SH-SY5Y (cell line): ENCODE measurements at regions not wholly inside any gene's neighbourhood (a gene's known extent, or its start where the extent isn't known, plus 50 kb on each side); places are given as distances from the start of the nearest gene placed in this dataset.

Experiments
- GATA2 ChIP-seq: IDR thresholded peaks from 2 replicates; pipeline ENCODE4 v1.6.1; 2011; ENCODE audit warnings: mild to moderate bottlenecking, low read depth, low read length
- GATA3 ChIP-seq: IDR thresholded peaks from 2 replicates; pipeline ENCODE4 v1.6.1; 2011; ENCODE audit warnings: low read depth, mild to moderate bottlenecking, low read length, moderate library complexity

GRCh38 chr10:43825984-43826383 is 177.3 kb upstream of the ZNF32 start:
- TF ChIP-seq GATA2 (no peak), GATA3 (no peak)
